Lower leg skin (tissue), 3 donors: ENCODE measurements at regions not wholly inside any gene's neighbourhood (a gene's known extent, or its start where the extent isn't known, plus 50 kb on each side); places are given as distances from the start of the nearest gene placed in this dataset.

Source experiments
- CTCF ChIP-seq, 3 donors: fragments of 450-650 bp; IDR thresholded peaks; one replicate each; pipeline ENCODE4 v1.5.1; 2016; ENCODE audit warnings: antibody characterized with exemption in 3 of 3, mild to moderate bottlenecking in 3 of 3, moderate library complexity in 2 of 3
- POLR2A ChIP-seq, 2 donors: fragments of 450-650 bp; IDR thresholded peaks; one replicate each; pipeline ENCODE4 v1.6.1; 2016 to 2017; ENCODE audit warnings: antibody characterized with exemption in 2 of 2, mild to moderate bottlenecking in 1 of 2, moderate library complexity in 1 of 2

GRCh38 chr1:90351019-90351418 is 356.1 kb downstream of the ZNF326 start:
- TF ChIP-seq CTCF (IDR thresholded peaks at IDR 0.05) (no peak), POLR2A (IDR thresholded peaks at IDR 0.05) (no peak)
